HCT116 (cell line): ENCODE measurements at regions not wholly inside any gene's neighbourhood (a gene's known extent, or its start where the extent isn't known, plus 50 kb on each side); places are given as distances from the start of the nearest gene placed in this dataset.

ENCODE experiments used
- ATAC-seq: fragments of 200-7000 bp; cut with Tn5 transposase; 2 replicates; pipeline ENCODE4 v1.9.1; 2020; ENCODE audit warnings: mild to moderate bottlenecking, moderate library complexity
- BruUV-seq: library from RNA; stranded (reverse); fragments of 400-500 nt; replicated peaks from 2 replicates; lab custom pipeline; 2021; lab: Mats Ljungman, UMichigan
- CTCF ChIA-PET: fragments of 300-600 bp; sonication (Branson Sonifier 250); formaldehyde crosslinking; loops from one replicate; lab custom pipeline; 2021; ENCODE audit warnings: antibody characterized with exemption; lab: Charles Lee
- POLR2A ChIA-PET: fragments of 300-600, 350-600 bp; sonication (Branson Sonifier 250); formaldehyde crosslinking; loops from one replicate; lab custom pipeline; 2021; ENCODE audit warnings: antibody characterized with exemption; lab: Charles Lee
- RAD21 ChIA-PET, 2 experiments: fragments of 300-600 bp; sonication (Branson Sonifier 250); formaldehyde crosslinking; loops; one replicate each; lab custom pipeline; 2023; ENCODE audit warnings: low total read pairs in 2 of 2; ENCODE audit not compliant: uncharacterized antibody in 2 of 2, unreplicated experiment in 2 of 2, low non-redundant PET in 1 of 2; lab: Charles Lee
- DNase-seq: peaks from one replicate; pipeline ENCODE4 v3.0.0-alpha.2; 2010; ENCODE audit warnings: low read depth, low spot score
- H2AFZ ChIP-seq: fragments of 200-600 bp; shearing (Covaris generic), sonication (generic); 2 replicates; pipeline ENCODE4 v1.6.1; 2017; ENCODE audit warnings: low read depth, mixed run types, mixed read lengths, antibody characterized with exemption, low read length; ENCODE audit not compliant: poor library complexity, severe bottlenecking
- H3K27ac ChIP-seq: 2 replicates; pipeline ENCODE4 v1.5.1; 2012; ENCODE audit warnings: low read depth, low read length
- H3K27me3 ChIP-seq: fragments of 200-600 bp; sonication (generic); 2 replicates; pipeline ENCODE4 v1.6.1; 2016; ENCODE audit warnings: mixed run types, low read length, mixed read lengths; ENCODE audit not compliant: insufficient read depth
- H3K36me3 ChIP-seq, 2 experiments: fragments of 200-500 bp in 1 of 2; fragments of 200-600 bp in 1 of 2; sonication (Bioruptor generic) in 1 of 2; sonication (generic) in 1 of 2; 2 replicates each; pipeline versions ENCODE4 v1.5.1 to v1.6.1; 2014 to 2016; ENCODE audit warnings: low read length in 2 of 2, inconsistent platforms in 1 of 2, mixed read lengths in 1 of 2, mixed run types in 1 of 2; ENCODE audit not compliant: insufficient read depth in 2 of 2, control insufficient read depth in 1 of 2
- H3K4me1 ChIP-seq, 2 experiments: fragments of 200-600 bp in 1 of 2; sonication (generic) in 1 of 2; 2 replicates each; pipeline versions ENCODE4 v1.5.1 to v1.6.1; 2012 to 2017; ENCODE audit warnings: low read length in 2 of 2, inconsistent platforms in 1 of 2, mild to moderate bottlenecking in 1 of 2, mixed read lengths in 1 of 2, mixed run types in 1 of 2, moderate library complexity in 1 of 2; ENCODE audit not compliant: insufficient read depth in 2 of 2, control insufficient read depth in 1 of 2
- H3K4me2 ChIP-seq: fragments of 200-600 bp; sonication (generic); 2 replicates; pipeline ENCODE4 v1.6.1; 2017; ENCODE audit warnings: mixed run types, low read length, mixed read lengths
- H3K4me3 ChIP-seq, 2 experiments: fragments of 200-600 bp in 1 of 2; sonication (generic) in 1 of 2; replicated peaks in 1 of 2; 2 replicates each; pipeline ENCODE4 v1.5.1; 2011 to 2016; ENCODE audit warnings: low read length in 2 of 2, control low read depth in 1 of 2, low read depth in 1 of 2, mild to moderate bottlenecking in 1 of 2, mixed read lengths in 1 of 2, mixed run types in 1 of 2
- H3K79me2 ChIP-seq: fragments of 200-600 bp; sonication (generic); 2 replicates; pipeline ENCODE4 v1.6.1; 2017; ENCODE audit warnings: mild to moderate bottlenecking, mixed run types, low read length, moderate library complexity, mixed read lengths; ENCODE audit not compliant: insufficient read depth
- H3K9ac ChIP-seq: fragments of 200-600 bp; sonication (generic); 2 replicates; pipeline ENCODE4 v1.6.1; 2016; ENCODE audit warnings: low read length, mixed read lengths
- H3K9me2 ChIP-seq: fragments of 200-600 bp; sonication (generic), shearing (Covaris generic); 2 replicates; pipeline ENCODE4 v1.6.1; 2017; ENCODE audit warnings: mixed run types, mild to moderate bottlenecking, moderate library complexity; ENCODE audit not compliant: insufficient read depth
- H3K9me3 ChIP-seq, 2 experiments: fragments of 200-500 bp in 1 of 2; fragments of 200-600 bp in 1 of 2; sonication (Bioruptor generic) in 1 of 2; sonication (generic) in 1 of 2; 2 replicates each; pipeline ENCODE4 v1.6.1; 2014 to 2017; ENCODE audit warnings: low read length in 2 of 2, mixed read lengths in 2 of 2, inconsistent platforms in 1 of 2, low read depth in 1 of 2, mild to moderate bottlenecking in 1 of 2, mixed run types in 1 of 2, moderate library complexity in 1 of 2; ENCODE audit not compliant: control insufficient read depth in 1 of 2, insufficient read depth in 1 of 2
- H4K20me1 ChIP-seq: fragments of 200-600 bp; sonication (generic), shearing (Covaris generic); 2 replicates; pipeline ENCODE4 v1.6.1; 2017; ENCODE audit warnings: mixed run types, mild to moderate bottlenecking, moderate library complexity; ENCODE audit not compliant: insufficient read depth
- EZH2phosphoT487 ChIP-seq: fragments of 200-600 bp; IDR thresholded peaks from 2 replicates; pipeline ENCODE4 v1.6.1; 2018; ENCODE audit warnings: antibody characterized with exemption, borderline replicate concordance
- JUND ChIP-seq: IDR thresholded peaks from 2 replicates; pipeline ENCODE4 v1.6.1; 2012
- POLR2AphosphoS5 ChIP-seq: IDR thresholded peaks from 2 replicates; pipeline ENCODE4 v1.6.1; 2011; ENCODE audit warnings: mild to moderate bottlenecking, low read depth, low read length, moderate library complexity
- REST ChIP-seq: IDR thresholded peaks from 2 replicates; pipeline ENCODE4 v1.6.1; 2012; ENCODE audit warnings: low read depth
- SIN3A ChIP-seq: IDR thresholded peaks from 2 replicates; pipeline ENCODE4 v1.6.1; 2012; ENCODE audit warnings: low read depth
- SP1 ChIP-seq: IDR thresholded peaks from 2 replicates; pipeline ENCODE4 v1.6.1; 2012; ENCODE audit warnings: low read depth
- ZFX ChIP-seq: fragments of 450-650 bp; IDR thresholded peaks from 2 replicates; pipeline ENCODE4 v1.6.1; 2017
- intact Hi-C: fragments of 100-400 bp; cut with micrococcal nuclease; formaldehyde crosslinking; loops from 2 replicates; pipeline ENCODE4 v1.10.0; 2022

GRCh38 chr12:27873010-27873409 is 93.0 kb upstream of the MANSC4 start:
- Histone ChIP-seq H3K36me3 (no peaks in the 10 kb centered on the region), H3K9ac (no peak overlapping the region), H3K9me3 (no peaks in the 10 kb centered on the region), H3K4me3 (no peak overlapping the region), H3K27me3 (no peaks in the 10 kb centered on the region), H3K4me1 (no peaks in the 10 kb centered on the region), H4K20me1 (no peaks in the 10 kb centered on the region), H3K9me2 (no peaks in the 10 kb centered on the region), H3K27ac (no peak overlapping the region), H3K79me2 (no peaks in the 10 kb centered on the region), H3K4me2 (no peak overlapping the region), H2AFZ (no peak overlapping the region)
- ChIA-PET CTCF (no interaction called here), RAD21 (no interaction called here), POLR2A (no interaction called here)
- BruUV-seq, result no TSS peak
- DNase-seq, result no peak
- TF ChIP-seq SIN3A, result no peak
- intact Hi-C loops, result no loop called here
- no peak for ATAC-seq

GRCh38 chr12:27871946-27872345 is 91.9 kb upstream of the MANSC4 start:
- no peak for ATAC-seq
- CTCF ChIA-PET, result no interaction called here
- no peak overlapping the region for H2AFZ ChIP-seq
- no peaks in the 10 kb centered on the region for H3K9me2 ChIP-seq
- H3K9me3 ChIP-seq, result no peaks in the 10 kb centered on the region
- no peak overlapping the region for H3K27ac ChIP-seq
- RAD21 ChIA-PET, result no interaction called here
- DNase-seq, result no peak
- intact Hi-C loops, result no loop called here
- H3K4me3 ChIP-seq, result no peak overlapping the region
- no peaks in the 10 kb centered on the region for H3K27me3 ChIP-seq
- TF ChIP-seq SP1 (no peak), EZH2phosphoT487 (no peak), POLR2AphosphoS5 (no peak), ZFX (no peak), JUND (no peak), REST (no peak)
- H3K4me2 ChIP-seq, result no peak overlapping the region
- no peaks in the 10 kb centered on the region for H4K20me1 ChIP-seq
- H3K36me3 ChIP-seq, result no peaks in the 10 kb centered on the region
- no peaks in the 10 kb centered on the region for H3K4me1 ChIP-seq
- no peak overlapping the region for H3K9ac ChIP-seq
- POLR2A ChIA-PET, result no interaction called here
- no peaks in the 10 kb centered on the region for H3K79me2 ChIP-seq
- no TSS peak for BruUV-seq
